COR-L47 (cell line): ENCODE measurements at regions not wholly inside any gene's neighbourhood (a gene's known extent, or its start where the extent isn't known, plus 50 kb on each side); places are given as distances from the start of the nearest gene placed in this dataset.
A peak's percentile ranks its signal among the peaks of the same experiment; 100 is the strongest.
"Not testable (repeated sequence)": the region's sequence is repeated elsewhere in the genome, so short reads cannot be mapped to it uniquely, and the experiment has no call there.

ENCODE experiments used
- DNase-seq: peaks from one replicate; lab custom pipeline; 2025; lab: John Stamatoyannopoulos, UW

DNA sequence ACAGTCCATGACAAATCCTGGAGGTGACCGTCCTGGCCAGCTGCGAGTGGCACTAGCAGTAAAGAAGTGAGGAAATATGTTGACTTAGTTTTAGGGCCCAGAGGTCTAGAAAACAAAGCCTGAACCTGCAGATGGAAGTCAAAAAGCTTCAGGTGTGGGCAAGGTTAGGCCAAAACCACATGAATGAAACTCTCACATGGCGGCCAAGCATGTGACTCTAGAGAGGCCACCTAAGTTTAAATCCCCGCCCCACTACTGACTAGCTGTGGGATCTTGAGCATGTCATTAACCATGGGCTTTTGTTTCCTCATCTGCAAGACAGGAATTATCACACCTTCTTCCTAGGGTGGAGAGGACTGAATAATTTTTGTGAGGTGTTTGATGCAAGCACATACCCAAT lies 148.2 kb upstream of the DAB1 start:
- DNase-seq = no peak

DNA sequence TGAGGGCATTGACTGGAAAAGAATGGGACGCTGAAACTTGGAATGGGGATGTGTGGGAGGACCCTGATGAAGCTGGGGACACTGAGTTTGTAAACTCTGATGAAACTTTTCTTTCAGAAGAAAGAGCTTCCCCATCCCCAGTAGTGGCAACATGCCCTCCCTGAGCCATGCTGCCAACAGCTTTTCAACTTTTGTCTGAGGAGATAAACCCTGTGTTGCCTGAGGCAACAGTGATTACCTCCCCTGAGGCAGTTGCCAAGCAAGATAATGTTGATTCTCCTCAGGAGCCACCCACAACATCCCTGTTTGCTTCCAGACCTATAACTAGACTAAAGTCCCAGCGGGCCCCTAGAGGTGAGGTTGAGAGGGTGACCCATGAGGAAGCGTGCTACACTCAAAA lies 134.2 kb upstream of the DAB1 start:
- not testable (repeated sequence) for DNase-seq

- no peak for DNase-seq
Observed at GRCh38 chr1:57553666-57554065, 129.8 kb upstream of the DAB1 start.

GRCh38 chr1:57551476-57551875 lies 127.6 kb upstream of the DAB1 start:
- no peak for DNase-seq

GRCh38 chr1:57550092-57550491 lies 126.2 kb upstream of the DAB1 start:
- no peak for DNase-seq

GRCh38 chr1:57549300-57549699 lies 125.4 kb upstream of the DAB1 start:
- no peak for DNase-seq

- no peak for DNase-seq
Observed at GRCh38 chr1:57546549-57547330, 122.9 kb upstream of the DAB1 start.

GRCh38 chr1:57544345-57544744 lies 120.5 kb upstream of the DAB1 start:
- no peak for DNase-seq

GRCh38 chr1:57536749-57537423 lies 113.0 kb upstream of the DAB1 start:
- no peak for DNase-seq

- no peak for DNase-seq
Observed at GRCh38 chr1:57532299-57532698, 108.4 kb upstream of the DAB1 start.

DNA sequence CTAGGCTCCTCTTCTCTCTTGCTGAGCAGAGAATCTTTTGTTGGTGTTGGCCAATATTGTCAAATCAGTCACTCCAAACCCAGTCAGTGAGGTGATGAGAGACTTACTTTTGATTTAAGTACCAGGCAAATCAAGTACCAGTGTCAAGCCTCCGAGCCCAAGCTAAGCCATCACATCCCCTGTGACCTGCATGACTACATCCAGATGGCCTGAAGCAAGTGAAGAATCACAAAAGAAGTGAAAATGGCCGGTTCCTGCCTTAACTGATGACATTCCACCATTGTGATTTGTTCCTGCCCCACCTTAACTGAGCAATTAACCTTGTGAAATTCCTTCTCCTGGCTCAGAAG lies 107.0 kb upstream of the DAB1 start:
- DNase-seq = not testable (repeated sequence)

GRCh38 chr1:57530206-57530910 lies 106.5 kb upstream of the DAB1 start:
- no peak for DNase-seq

GRCh38 chr1:57522575-57522974 lies 98.7 kb upstream of the DAB1 start:
- DNase-seq = no peak

GRCh38 chr1:57520743-57521515 lies 97.1 kb upstream of the DAB1 start:
- DNase-seq = no peak

- DNase-seq = no peak
Observed at GRCh38 chr1:57518496-57518895, 94.6 kb upstream of the DAB1 start.

DNA sequence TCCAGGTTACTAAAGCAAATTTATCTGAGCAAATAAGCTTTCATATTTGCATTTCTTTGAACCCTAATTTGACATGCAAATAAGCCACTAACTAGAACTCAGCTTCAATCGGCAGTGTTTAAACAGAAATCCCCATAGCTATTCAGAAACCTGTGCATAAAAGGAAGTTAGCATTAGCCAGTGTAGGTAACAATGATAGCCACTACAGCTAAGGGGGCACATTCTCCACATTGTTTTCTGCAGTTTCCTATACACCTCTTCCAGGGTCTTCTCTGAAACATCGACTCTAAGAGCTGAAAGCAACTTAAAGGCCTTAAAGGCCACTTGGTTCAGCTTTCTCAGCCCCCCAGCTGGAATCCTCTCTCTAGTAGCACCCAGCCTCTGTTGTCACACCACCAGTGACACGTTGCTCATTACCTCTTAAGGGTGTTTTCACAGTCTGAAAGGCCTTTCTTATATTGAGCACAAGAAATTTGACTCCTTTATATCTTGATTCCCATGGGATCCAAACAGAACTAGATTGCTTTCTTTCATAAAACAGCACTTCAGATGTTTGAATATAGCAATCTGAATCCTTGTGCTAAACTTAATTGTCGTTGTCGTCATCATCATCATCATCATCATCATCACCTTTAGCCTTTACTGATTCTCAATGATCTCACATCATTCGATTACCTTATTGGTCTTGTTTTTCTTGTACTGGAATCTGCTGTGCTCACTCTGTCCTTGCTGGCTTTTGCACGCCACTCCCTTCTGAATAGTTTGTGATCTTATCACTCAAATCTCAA lies 93.9 kb upstream of the DAB1 start:
- DNase-seq = no peak

DNA sequence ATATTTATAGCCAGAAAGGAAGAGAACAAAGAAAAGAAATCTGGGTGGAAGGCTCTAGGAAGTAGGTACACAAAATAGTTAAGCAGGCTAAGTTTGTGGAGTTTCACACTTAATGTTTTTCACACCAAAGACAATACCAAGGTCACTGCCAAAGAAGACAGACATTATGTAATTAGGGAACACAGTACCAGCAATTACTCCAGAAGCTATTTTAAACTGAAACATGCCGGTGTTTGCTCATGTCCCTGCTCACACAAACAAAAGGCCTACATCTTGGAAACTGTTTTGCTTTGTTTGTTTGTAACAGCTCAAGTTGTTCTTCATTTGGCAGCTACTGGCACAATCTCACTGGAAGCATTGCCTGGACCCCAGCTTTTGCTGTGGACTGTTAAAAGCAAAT lies 88.5 kb upstream of the DAB1 start:
- peak; percentile 77 for DNase-seq

DNA sequence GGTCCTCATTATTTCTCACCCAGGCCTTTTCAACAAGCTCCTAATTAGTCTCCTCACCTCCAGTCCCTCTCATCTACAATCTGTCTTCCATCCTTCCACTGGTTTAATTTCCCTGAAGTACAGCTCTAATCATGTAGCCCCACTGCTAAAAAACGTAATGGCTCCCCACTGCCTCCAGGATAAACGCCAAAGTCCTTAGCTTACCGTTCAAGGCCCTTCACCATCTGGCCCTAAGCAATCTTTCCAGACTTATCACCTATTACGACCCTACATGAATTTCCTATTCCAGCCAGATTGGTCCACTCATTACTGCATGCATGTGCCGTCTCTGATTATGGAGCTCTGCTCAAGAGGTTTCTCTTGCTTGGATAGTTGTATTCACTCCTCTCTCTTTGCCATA lies 83.1 kb upstream of the DAB1 start:
- no peak for DNase-seq

DNA sequence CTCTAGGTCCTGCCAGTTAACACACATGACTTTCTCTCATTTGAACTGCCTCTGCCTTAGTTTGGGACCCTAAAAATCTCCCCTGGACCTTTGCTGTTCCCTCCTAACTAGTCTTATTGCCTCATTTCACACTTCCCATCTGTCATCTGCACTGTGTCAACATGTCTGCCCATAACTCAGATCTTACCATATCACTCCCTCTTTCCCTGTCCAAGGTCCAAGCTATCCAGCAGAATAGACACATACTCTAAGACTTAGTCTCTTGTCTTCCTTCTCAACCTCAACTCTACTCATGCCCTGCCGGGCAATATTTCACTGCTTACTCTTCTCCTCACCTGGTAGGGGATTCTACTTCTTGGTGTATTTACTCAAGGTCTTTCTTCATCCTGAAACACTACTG lies 79.5 kb upstream of the DAB1 start:
- DNase-seq = no peak

DNA sequence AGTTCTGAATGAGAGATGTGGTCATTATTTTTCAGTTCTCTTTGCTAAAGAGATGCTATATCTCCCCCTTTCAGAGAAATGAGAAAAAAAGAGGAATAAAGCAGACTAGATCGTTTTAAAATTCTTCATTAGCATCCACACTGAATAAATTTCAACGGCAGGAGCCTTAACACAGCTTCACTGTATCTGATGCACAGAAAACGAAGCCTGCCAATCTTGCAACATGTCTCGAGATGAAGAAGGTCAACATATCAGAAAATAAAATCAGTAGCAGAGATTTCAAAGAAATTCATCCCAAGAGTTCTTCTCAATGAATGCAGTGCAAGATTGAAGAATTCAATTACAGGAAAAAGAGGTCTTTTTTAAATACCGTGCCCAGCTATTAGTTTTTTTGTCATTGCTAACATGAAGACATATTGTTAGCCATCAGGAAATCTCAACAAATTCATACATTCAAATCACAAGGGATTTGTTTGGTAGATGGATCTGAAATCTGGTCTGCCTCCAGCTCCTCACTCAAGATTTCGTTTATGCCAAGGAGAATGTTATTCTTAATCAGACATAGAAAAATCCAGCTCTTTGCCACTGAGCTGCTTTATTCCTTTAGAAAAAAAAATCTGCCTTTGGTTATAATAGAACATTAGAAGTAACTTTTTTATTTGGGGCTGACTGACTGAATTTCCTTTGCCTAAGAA lies 76.4 kb upstream of the DAB1 start:
- no peak for DNase-seq

GRCh38 chr1:57494530-57495079 lies 70.7 kb upstream of the DAB1 start:
- peak; percentile 73 for DNase-seq
